ENCODE measurements at regions not wholly inside any gene's neighbourhood (a gene's known extent, or its start where the extent isn't known, plus 50 kb on each side); places are given as distances from the start of the nearest gene placed in this dataset.

GRCh38 chr12:89993632-89994031, 285.0 kb upstream of the ATP2B1 start:
- no peaks in the 10 kb centered on the region for H3K27me3 ChIP-seq (ENCODE audit: control insufficient read depth in 4 of 4, insufficient read depth in 4 of 4, low read length in 3 of 4)
- 94% methylated on average over 1 of the region's 1 CpG for WGBS
- TF ChIP-seq HNF4G (IDR thresholded peaks at IDR 0.05) = no peak
- TF ChIP-seq TAF1 (conservative IDR thresholded peaks at IDR 0.05) = no peak
- no peak for TF ChIP-seq YY1 (IDR thresholded peaks at IDR 0.05)
- TF ChIP-seq EGR1 (IDR thresholded peaks at IDR 0.05; ENCODE audit: low read depth in 2 of 2) = no peak
- TF ChIP-seq GABPA (IDR thresholded peaks at IDR 0.05 in 1 of 2, conservative IDR thresholded peaks at IDR 0.05 in 1 of 2) = no peak
- no peak for TF ChIP-seq RXRA (IDR thresholded peaks at IDR 0.05)
- no peak for TF ChIP-seq SP1 (IDR thresholded peaks at IDR 0.05)
- TF ChIP-seq JUND (IDR thresholded peaks at IDR 0.05) = no peak
- TF ChIP-seq REST (IDR thresholded peaks at IDR 0.05) = no peak
- TF ChIP-seq ATF3 (IDR thresholded peaks at IDR 0.05) = no peak
- no peak for TF ChIP-seq FOXA1 (IDR thresholded peaks at IDR 0.05)
- no peak for TF ChIP-seq HNF4A (conservative IDR thresholded peaks at IDR 0.05)
- TF ChIP-seq RAD21 (IDR thresholded peaks at IDR 0.05) = no peak
- TF ChIP-seq MAX (IDR thresholded peaks at IDR 0.05) = no peak
- TF ChIP-seq ZBTB33 (IDR thresholded peaks at IDR 0.05) = no peak
- TF ChIP-seq CTCF (IDR thresholded peaks at IDR 0.05; ENCODE audit: low read depth, low read length, missing input control) = no peak
- H3K36me3 ChIP-seq (ENCODE audit: control insufficient read depth in 4 of 4, insufficient read depth in 3 of 4, low read depth in 1 of 4, low read length in 3 of 4) = no peaks in the 10 kb centered on the region
- no peaks in the 10 kb centered on the region for H3K9me3 ChIP-seq (ENCODE audit: control insufficient read depth in 4 of 4, low read length in 3 of 4)
- no peak overlapping the region for H3K4me3 ChIP-seq (ENCODE audit: low read depth in 1 of 3, low read length in 3 of 3)
- no peaks in the 10 kb centered on the region for H3K4me1 ChIP-seq (ENCODE audit: control insufficient read depth in 4 of 4, insufficient read depth in 4 of 4, low read length in 3 of 4)
- H3K27ac ChIP-seq (ENCODE audit: low read depth in 1 of 2, low read length in 2 of 2) = no peak overlapping the region
- DNase-seq (ENCODE audit: low spot score) = no peak
- no peak overlapping the region for H3K9ac ChIP-seq (ENCODE audit: low read depth in 1 of 2, low read length in 2 of 2)
